HG03159 (cell line): ENCODE measurements at regions not wholly inside any gene's neighbourhood (a gene's known extent, or its start where the extent isn't known, plus 50 kb on each side); places are given as distances from the start of the nearest gene placed in this dataset.
"Not testable (repeated sequence)": the region's sequence is repeated elsewhere in the genome, so short reads cannot be mapped to it uniquely, and the experiment has no call there.

Experiments
- ATAC-seq: cut with Tn5 transposase; IDR thresholded peaks from one replicate; pipeline ENCODE4 v1.9.1; 2021; ENCODE audit warnings: mild to moderate bottlenecking, moderate library complexity; ENCODE audit not compliant: unreplicated experiment

- no peak for ATAC-seq
Measured at GRCh38 chr10:16231176-16231575, 205.6 kb upstream of the PTER start.

GRCh38 chr10:16231734-16232435 lies 204.9 kb upstream of the PTER start:
- no peak for ATAC-seq

DNA sequence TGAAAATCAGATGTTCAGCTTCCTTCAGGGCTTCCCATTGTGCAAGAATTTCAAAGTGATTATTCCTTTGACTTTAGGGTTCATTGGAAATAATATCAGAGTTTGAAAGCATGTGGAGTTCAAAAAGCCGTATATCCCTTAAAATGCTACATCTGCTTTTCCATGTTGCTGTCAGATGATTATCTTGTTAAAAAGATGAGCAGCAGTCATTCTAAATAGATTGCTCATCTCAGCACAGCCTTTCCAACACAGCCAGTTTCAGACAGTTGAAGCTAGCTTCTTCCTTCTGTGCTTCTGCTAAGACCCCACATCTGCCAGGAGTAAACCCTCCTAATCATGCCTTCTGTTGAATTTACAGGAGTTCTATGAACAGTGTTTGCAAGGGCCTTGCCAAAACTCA lies 204.4 kb upstream of the PTER start:
- ATAC-seq = no peak

- no peak for ATAC-seq
Measured at GRCh38 chr10:16234916-16235315, 201.9 kb upstream of the PTER start.

DNA sequence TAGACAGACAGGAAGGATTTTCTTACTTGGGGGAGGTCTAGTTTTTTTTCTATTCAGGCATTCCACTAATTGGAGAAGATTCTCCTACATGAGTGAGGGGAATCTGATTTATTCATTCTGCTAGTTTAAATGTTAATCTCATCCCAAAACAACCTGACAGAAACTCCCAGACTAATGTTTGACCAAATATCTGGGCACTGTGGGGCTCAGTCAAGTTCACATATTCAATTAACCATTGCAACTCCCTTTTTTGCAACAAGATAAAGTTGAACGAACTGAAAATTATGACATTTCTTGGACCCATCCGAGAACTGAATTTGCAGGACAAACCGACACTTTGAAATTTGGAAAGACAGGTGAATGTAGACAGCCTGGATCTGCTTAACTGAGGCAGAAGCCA lies 194.4 kb upstream of the PTER start:
- no peak for ATAC-seq

GRCh38 chr10:16242859-16243613 lies 193.8 kb upstream of the PTER start:
- no peak for ATAC-seq

DNA sequence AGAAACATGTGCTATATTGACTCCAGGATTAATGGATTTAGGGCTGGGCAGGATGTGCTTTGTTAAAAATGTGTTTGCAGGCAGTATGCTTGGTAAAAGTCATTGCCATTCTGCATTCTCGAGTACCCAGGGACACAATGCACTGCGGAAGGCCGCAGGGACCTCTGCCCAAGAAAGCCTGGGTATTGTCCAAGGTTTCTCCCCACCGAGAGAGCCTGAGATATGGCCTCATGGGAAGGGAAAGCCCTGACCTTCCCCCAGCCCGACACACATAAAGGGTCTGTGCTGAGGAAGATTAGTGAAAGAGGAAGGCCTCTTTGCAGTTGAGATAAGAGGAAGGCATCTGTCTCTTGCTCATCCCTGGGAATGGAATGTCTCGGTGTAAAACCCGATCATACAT lies 186.7 kb upstream of the PTER start:
- not testable (repeated sequence) for ATAC-seq

DNA sequence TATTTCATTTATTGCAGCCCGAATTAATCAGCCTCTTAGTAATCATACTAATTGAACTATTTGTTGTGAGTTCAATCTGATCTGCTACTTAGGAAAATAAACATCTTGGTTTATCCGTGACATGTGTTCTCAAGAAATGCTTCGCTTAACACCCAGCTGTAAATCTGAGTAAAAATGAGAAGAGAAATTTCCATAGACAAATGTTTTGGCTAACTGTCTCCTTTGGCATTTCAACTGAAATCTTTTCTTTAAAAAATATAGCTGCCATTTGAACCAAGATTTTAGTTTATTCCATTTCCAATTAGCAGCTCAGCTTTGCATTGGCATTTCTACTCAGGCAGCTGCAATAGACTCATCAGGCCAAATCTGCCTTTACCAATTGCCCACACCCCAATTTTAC lies 180.5 kb upstream of the PTER start:
- no peak for ATAC-seq

DNA sequence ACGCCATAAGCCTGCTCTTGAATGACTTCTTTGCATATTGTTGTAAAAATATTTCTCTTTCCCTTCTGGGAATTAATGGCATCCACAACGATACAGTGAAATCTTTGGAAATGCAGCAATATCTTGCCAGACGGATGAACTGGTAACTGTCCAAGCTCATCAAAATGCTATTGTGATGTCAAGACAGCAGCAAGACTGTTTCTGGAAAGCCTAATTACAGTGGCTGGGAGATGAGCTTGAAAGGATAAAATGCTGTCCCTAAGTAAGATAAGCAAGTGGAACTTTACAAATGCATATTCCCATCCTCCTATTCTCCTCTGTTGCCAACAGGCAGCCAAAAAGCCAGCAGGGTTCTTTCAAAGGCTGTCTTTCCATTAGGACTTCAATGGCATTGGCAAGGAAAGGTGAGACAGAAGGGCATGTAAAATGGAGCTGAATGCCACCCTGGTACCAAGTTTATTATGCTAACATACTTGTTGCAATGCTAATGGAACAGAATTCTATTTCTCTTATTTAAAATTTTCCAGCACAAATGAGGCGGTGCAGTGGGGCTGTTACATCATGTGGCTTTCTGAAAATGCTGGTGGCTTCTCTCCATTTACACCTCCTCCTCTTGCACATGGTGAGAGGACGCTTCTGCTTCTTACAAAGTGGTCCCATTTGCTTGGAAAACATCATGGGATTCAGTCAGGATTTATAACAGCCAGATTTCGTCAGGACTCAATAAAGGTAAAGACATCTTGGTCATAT lies 178.3 kb upstream of the PTER start:
- ATAC-seq = no peak

DNA sequence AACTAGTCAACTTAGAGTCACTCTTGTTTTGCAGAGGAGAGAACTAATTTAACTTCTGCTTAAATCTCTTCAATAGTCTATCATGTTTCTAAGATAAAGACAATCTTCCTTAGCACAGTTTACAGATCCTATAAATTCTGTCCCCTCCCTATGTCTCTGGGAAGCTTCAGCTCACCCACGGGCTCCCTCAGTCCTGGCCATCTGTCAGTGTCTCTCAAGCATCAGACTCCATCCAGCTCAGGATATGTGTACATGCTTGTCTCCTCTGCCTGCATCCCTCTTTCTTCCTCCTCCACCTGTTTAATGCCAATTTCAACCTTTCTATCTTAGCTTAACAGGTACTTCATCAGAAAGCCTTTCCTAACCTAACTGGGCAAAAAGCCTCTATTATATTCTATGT lies 177.1 kb upstream of the PTER start:
- no peak for ATAC-seq

DNA sequence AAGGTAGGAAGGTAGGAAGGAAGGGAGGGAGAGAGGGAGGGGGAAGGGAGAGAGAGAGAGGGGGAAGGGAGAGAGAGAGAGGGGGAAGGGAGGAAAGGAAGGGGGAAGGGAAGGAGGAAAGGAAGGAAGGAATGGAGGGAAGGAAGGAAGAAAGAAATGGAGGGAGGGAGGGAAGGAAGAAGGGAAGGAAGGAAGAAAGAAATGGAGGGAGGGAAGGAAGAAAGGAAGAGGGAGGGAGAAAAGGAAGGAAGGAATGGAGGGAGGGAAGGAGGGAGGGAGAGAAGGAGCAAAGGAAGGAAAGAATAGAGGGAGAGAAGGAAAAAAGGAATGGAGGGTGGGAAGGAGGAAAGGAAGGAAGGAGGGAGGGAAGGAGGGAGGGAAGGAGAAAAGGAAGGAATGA lies 176.4 kb upstream of the PTER start:
- no peak for ATAC-seq

- ATAC-seq = no peak
Measured at GRCh38 chr10:16271571-16271970, 165.2 kb upstream of the PTER start.

GRCh38 chr10:16274911-16275310 lies 161.9 kb upstream of the PTER start:
- ATAC-seq = no peak

DNA sequence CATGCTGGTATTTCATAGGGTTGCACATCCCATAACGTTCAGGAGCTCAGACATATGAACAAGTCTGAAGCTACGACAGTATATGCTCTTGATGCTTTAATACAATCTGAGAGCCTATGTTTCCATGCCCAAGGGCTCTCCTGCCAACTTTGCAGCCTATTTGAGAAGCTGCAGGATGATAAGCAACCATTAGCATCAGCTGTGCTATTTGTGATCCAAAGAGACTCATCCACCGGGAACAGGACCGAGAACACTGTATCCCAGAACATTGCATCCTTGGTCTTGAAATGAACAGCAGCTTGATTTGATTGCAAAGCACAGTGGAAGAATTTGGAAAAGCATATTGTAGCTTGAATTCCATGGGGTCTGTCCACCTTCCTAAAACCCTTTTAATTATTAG lies 156.2 kb upstream of the PTER start:
- no peak for ATAC-seq

GRCh38 chr10:16292366-16292765 lies 144.4 kb upstream of the PTER start:
- ATAC-seq = no peak

DNA sequence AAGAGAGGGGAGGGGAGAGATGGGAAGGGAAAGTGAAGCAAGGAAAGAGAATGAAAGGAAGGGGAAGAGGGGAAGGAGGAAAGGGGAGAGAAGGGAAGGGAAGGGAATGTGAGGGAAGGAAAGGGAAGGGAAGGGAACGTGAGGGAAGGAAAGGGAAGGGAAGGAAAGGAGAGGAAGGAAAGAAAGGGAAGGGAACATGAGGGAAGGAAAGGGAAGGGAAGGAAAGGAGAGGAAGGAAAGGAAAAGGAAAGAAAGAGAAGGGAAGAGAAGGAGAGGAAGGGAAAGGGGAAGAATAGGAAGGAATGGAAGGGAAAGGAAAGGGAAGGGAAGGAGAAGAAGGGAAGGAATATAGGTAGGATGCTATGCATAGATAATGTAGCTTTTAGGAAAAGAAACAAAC lies 139.7 kb upstream of the PTER start:
- no peak for ATAC-seq

DNA sequence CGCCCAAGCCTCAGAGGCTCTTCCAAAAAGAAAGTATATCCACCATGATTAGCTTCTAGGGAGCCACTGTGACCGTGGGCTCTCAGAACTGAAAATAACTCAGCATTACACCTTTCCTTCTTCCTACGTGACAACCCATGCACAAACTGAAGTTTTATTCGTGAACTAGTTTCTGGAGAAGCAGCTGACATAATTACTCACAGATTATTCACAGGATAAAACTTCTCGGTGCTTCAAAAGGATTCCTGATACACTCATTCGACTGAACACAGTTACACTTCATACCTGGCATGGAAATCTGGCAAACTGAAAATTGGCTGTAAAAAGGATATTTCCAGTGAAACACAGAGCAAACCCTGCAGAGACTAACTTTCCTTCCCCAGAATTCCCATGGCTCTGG lies 139.2 kb upstream of the PTER start:
- no peak for ATAC-seq

- ATAC-seq = no peak
Measured at GRCh38 chr10:16304311-16304710, 132.5 kb upstream of the PTER start.

- ATAC-seq = no peak
Measured at GRCh38 chr10:16310440-16310839, 126.4 kb upstream of the PTER start.

GRCh38 chr10:16314259-16314658 lies 122.6 kb upstream of the PTER start:
- ATAC-seq = no peak

DNA sequence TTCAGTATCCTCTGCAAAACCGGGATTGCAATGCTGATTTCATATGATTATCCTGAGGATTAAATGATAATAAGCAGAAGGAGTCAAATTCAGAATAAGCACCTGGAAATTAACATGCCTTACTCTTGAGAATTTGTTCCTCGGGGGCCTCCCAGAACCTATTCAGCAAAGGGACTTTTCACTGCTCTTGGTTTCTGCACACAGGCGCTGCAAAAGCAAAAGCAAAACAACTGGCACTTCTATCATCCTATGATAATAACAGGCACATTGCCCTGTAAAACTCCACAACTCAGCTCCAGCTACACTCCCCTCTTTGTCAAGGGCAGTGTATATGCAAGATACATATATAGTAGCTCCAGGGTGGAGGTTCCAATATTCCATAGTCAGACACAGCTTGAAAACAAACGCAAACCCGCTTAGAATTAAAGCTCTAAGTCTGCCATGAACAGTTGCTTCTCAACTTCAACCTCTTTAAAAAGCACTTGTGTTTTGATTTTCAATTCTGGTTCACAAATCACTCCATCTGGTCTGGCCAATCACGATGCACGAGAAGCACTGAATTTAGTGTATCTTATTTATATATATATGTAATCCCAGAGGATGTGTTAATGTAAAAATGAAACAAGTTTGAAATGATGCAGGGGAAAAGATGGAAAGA lies 119.9 kb upstream of the PTER start:
- no peak for ATAC-seq
